GM12875 (cell line): ENCODE measurements at regions not wholly inside any gene's neighbourhood (a gene's known extent, or its start where the extent isn't known, plus 50 kb on each side); places are given as distances from the start of the nearest gene placed in this dataset.

Source experiments
- H3K4me3 ChIP-seq: one replicate; pipeline ENCODE4 v1.5.1; 2011; ENCODE audit warnings: low read depth, low read length, control low read depth
- TF ChIP-seq, protein P1 (sequence below): IDR thresholded peaks from 2 replicates; pipeline ENCODE4 v1.5.1; 2011; ENCODE audit warnings: low read depth, mild to moderate bottlenecking, control low read depth, inconsistent platforms, low read length, moderate library complexity, borderline replicate concordance; ENCODE audit not compliant: insufficient read depth

DNA sequence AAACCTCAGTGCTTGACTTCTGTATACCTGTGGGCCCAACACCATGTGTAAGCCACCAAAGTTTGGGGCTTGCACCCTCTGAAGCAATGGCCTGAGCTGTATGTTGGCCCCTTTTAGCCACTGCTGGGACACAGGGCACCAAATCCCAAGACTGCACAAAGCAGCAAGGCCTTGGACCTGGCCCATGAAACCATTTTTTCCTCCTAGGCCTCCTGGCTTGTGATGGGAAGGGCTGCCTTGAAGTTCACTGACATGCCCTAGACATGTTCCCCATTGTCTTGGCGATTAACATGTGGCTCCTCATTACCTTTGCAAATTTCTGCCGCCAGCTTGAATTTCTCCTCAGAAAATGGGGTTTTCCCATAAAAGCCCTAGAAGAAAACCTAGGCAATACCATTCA is 345.5 kb downstream of the MLLT3 start:
- TF ChIP-seq, protein P1, sequence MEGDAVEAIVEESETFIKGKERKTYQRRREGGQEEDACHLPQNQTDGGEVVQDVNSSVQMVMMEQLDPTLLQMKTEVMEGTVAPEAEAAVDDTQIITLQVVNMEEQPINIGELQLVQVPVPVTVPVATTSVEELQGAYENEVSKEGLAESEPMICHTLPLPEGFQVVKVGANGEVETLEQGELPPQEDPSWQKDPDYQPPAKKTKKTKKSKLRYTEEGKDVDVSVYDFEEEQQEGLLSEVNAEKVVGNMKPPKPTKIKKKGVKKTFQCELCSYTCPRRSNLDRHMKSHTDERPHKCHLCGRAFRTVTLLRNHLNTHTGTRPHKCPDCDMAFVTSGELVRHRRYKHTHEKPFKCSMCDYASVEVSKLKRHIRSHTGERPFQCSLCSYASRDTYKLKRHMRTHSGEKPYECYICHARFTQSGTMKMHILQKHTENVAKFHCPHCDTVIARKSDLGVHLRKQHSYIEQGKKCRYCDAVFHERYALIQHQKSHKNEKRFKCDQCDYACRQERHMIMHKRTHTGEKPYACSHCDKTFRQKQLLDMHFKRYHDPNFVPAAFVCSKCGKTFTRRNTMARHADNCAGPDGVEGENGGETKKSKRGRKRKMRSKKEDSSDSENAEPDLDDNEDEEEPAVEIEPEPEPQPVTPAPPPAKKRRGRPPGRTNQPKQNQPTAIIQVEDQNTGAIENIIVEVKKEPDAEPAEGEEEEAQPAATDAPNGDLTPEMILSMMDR, result no peak

GRCh38 chr9:20271723-20272122 is 350.6 kb downstream of the MLLT3 start:
- no peak overlapping the region for H3K4me3 ChIP-seq
- TF ChIP-seq, protein P1, result no peak

More for the DNA sequence above, 345.5 kb downstream of the MLLT3 start:
- H3K4me3 ChIP-seq, result no peak overlapping the region

DNA sequence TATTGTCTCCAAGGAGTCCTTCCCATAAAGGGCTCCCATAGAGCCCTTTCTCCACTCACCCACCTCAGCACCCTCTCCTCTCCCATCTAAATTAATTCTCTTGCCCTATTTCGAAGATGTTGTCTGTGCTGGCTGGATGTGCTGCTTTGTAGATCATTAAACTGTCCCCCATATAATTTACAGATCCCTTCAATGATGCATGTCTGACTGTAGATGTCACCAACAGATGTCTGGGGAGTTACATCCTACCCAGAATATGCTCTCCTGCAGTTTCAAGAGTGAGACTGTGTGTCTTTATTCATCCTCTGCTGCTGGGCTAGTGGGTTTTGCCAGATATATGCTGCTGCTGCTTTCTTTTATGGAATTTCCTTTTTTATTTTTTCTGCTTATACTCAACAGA is 351.2 kb downstream of the MLLT3 start:
- TF ChIP-seq, protein P1, result no peak
- H3K4me3 ChIP-seq, result no peak overlapping the region

DNA sequence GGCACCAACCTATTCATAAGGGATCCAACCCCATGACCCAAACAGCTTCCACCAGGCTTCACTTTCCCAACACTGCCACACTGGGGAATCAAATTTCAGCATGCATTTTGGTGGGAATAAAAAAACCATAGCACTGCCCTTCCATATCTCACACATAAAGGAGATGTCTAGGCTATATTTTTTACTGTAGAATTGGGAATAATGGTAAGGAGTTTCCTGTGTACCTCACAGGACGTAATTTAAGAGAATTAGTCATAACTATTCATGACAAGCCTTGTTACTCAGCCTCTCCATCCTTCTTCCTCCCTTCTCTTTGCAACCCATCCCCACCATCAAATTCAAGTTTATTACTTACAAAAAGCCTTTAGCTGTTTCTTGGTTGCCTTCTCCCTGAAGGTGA is 352.1 kb downstream of the MLLT3 start:
- TF ChIP-seq, protein P1, result no peak
- H3K4me3 ChIP-seq, result no peak overlapping the region

DNA sequence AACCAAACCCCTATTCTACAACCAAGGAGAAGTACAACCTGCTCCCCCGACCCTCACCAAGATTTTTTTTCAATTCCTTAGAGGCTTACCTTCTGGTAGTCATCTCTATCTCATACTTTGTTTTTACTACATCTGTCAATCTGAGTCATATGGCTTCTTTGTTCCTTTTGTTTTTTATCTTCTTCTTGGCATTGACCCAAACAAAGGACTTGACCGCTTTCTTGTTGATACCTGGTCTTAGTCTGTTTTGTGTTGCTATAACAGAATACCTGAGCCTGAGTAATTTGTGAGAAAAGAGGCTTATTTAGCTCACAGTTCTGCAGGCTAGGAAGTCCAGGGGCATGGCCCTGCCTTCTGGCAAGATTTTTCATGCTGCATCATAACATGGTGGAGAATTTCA is 352.7 kb downstream of the MLLT3 start:
- H3K4me3 ChIP-seq, result no peak overlapping the region
- TF ChIP-seq, protein P1, result no peak

- H3K4me3 ChIP-seq, result no peak overlapping the region
- TF ChIP-seq, protein P1, result no peak
These were observed 357.4 kb downstream of the MLLT3 start for GRCh38 chr9:20264896-20265295.

DNA sequence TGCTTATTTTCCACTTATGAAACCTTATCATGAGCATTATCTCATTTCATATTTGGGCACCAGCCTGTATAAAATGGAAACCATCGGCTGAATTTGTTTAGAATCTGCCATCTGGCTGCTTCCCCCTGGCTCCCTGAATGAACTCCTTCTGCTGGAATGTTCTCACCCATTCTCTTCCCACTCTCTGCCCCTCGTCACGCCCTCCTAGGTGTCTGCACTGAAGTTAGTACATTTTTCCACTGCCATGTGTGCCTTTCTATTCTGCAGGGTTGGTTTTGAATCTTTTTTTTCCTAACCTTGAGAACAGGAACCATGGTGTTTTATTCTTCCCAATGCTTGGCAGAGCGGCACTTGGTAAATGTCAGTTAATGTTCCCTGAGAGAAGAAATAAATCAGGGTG is 359.7 kb downstream of the MLLT3 start:
- TF ChIP-seq, protein P1, result no peak
- H3K4me3 ChIP-seq, result no peak overlapping the region
